ENCODE measurements at regions not wholly inside any gene's neighbourhood (a gene's known extent, or its start where the extent isn't known, plus 50 kb on each side); places are given as distances from the start of the nearest gene placed in this dataset.

DNA sequence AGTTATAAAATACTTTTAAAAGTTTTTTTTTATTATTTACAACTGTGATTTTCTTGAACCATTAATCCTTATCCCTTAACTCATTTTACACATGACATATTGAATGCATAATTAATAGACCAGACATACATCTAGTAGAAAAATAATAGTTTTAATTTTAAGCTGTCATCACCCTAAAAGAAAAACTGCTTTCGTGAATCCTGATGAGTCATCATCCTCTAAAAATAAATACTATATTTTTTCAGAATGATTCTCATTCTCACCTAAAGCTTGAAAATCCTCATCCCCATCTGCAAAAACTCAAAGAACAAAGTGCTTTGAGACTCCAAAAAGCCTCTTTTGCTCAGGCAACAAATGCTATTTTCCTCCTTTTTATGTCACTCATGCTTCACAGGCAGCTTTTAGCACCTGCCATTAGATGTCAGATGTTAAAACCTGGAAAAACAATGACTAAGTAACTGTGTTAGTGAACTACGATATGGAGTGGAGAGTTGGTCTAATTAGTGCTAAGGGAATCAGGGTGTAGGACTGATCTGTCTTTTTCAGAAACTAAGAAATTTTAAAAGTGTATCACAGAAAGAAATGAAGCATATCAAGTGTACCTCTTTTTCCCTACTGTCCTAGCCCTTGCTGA is 297.6 kb downstream of the TMX3 start:
- Histone ChIP-seq H3K27me3 (ENCODE audit: insufficient read depth, poor library complexity, severe bottlenecking) (no peaks in the 10 kb centered on the region), H3K4me3 (ENCODE audit: severe bottlenecking) (no peak overlapping the region), H3K27ac (ENCODE audit: poor library complexity, severe bottlenecking) (no peak overlapping the region), H3K36me3 (ENCODE audit: low read depth) (no peaks in the 10 kb centered on the region), H3K4me1 (ENCODE audit: insufficient read depth, poor library complexity, severe bottlenecking) (peaks cover 5% of the 10 kb centered on the region), H3K9me3 (ENCODE audit: severe bottlenecking) (no peaks in the 10 kb centered on the region)
- TF ChIP-seq, protein P1, sequence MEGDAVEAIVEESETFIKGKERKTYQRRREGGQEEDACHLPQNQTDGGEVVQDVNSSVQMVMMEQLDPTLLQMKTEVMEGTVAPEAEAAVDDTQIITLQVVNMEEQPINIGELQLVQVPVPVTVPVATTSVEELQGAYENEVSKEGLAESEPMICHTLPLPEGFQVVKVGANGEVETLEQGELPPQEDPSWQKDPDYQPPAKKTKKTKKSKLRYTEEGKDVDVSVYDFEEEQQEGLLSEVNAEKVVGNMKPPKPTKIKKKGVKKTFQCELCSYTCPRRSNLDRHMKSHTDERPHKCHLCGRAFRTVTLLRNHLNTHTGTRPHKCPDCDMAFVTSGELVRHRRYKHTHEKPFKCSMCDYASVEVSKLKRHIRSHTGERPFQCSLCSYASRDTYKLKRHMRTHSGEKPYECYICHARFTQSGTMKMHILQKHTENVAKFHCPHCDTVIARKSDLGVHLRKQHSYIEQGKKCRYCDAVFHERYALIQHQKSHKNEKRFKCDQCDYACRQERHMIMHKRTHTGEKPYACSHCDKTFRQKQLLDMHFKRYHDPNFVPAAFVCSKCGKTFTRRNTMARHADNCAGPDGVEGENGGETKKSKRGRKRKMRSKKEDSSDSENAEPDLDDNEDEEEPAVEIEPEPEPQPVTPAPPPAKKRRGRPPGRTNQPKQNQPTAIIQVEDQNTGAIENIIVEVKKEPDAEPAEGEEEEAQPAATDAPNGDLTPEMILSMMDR (IDR thresholded peaks at IDR 0.05; ENCODE audit: poor library complexity, severe bottlenecking), result no peak
- DNase-seq (ENCODE audit: low spot score) (no peak), ATAC-seq (ENCODE audit: low read depth) (0 out of 3 replicates have a peak, but pooled peaks have one; percentile 25)

DNA sequence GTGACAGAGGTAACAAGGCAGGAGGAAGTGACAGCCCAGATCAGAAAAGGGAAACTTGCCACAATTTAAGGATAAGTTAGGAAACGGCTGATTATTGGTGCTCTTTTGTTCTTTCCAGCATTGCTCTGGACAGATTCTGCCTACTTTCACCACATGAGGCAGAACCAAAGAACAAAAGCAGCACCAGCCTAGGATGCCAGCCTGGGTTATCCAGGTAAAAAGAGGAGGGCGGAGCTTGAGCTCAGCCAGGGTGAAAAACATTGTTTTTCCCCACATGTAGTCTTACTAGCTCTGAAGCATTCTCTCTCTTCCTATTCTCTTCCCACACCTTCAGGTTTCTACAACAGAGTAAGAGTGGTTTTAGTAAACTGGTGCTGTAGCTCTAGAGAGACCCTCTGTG is 300.5 kb downstream of the TMX3 start:
- no peaks in the 10 kb centered on the region for H3K9me3 ChIP-seq (ENCODE audit: severe bottlenecking)
- H3K4me3 ChIP-seq (ENCODE audit: severe bottlenecking), result no peak overlapping the region
- no peaks in the 10 kb centered on the region for H3K27me3 ChIP-seq (ENCODE audit: insufficient read depth, poor library complexity, severe bottlenecking)
- H3K4me1 ChIP-seq (ENCODE audit: insufficient read depth, poor library complexity, severe bottlenecking), result peaks cover 5% of the 10 kb centered on the region
- TF ChIP-seq, protein P1 (IDR thresholded peaks at IDR 0.05; ENCODE audit: poor library complexity, severe bottlenecking), result no peak
- DNase-seq (ENCODE audit: low spot score) (no peak), ATAC-seq (ENCODE audit: low read depth) (no peak)
- no peak overlapping the region for H3K27ac ChIP-seq (ENCODE audit: poor library complexity, severe bottlenecking)
- H3K36me3 ChIP-seq (ENCODE audit: low read depth), result no peaks in the 10 kb centered on the region

GRCh38 chr18:68409576-68409975 is 305.3 kb downstream of the TMX3 start:
- ATAC-seq (ENCODE audit: low read depth) (no peak), DNase-seq (ENCODE audit: low spot score) (no peak)
- Histone ChIP-seq H3K4me3 (ENCODE audit: severe bottlenecking) (no peak overlapping the region), H3K9me3 (ENCODE audit: severe bottlenecking) (no peaks in the 10 kb centered on the region), H3K4me1 (ENCODE audit: insufficient read depth, poor library complexity, severe bottlenecking) (no peaks in the 10 kb centered on the region), H3K36me3 (ENCODE audit: low read depth) (no peaks in the 10 kb centered on the region), H3K27ac (ENCODE audit: poor library complexity, severe bottlenecking) (no peak overlapping the region), H3K27me3 (ENCODE audit: insufficient read depth, poor library complexity, severe bottlenecking) (no peaks in the 10 kb centered on the region)
- TF ChIP-seq, protein P1 (IDR thresholded peaks at IDR 0.05; ENCODE audit: poor library complexity, severe bottlenecking), result no peak

GRCh38 chr18:68406761-68407160 is 308.1 kb downstream of the TMX3 start:
- DNase-seq (ENCODE audit: low spot score) (no peak), ATAC-seq (ENCODE audit: low read depth) (no peak)
- no peaks in the 10 kb centered on the region for H3K27me3 ChIP-seq (ENCODE audit: insufficient read depth, poor library complexity, severe bottlenecking)
- no peak overlapping the region for H3K27ac ChIP-seq (ENCODE audit: poor library complexity, severe bottlenecking)
- H3K36me3 ChIP-seq (ENCODE audit: low read depth), result no peaks in the 10 kb centered on the region
- H3K4me3 ChIP-seq (ENCODE audit: severe bottlenecking), result no peak overlapping the region
- no peaks in the 10 kb centered on the region for H3K4me1 ChIP-seq (ENCODE audit: insufficient read depth, poor library complexity, severe bottlenecking)
- TF ChIP-seq, protein P1 (IDR thresholded peaks at IDR 0.05; ENCODE audit: poor library complexity, severe bottlenecking), result no peak
- no peaks in the 10 kb centered on the region for H3K9me3 ChIP-seq (ENCODE audit: severe bottlenecking)

- Histone ChIP-seq H3K9me3 (ENCODE audit: severe bottlenecking) (no peaks in the 10 kb centered on the region), H3K27ac (ENCODE audit: poor library complexity, severe bottlenecking) (no peak overlapping the region), H3K27me3 (ENCODE audit: insufficient read depth, poor library complexity, severe bottlenecking) (no peaks in the 10 kb centered on the region), H3K4me1 (ENCODE audit: insufficient read depth, poor library complexity, severe bottlenecking) (no peaks in the 10 kb centered on the region), H3K36me3 (ENCODE audit: low read depth) (no peaks in the 10 kb centered on the region), H3K4me3 (ENCODE audit: severe bottlenecking) (no peak overlapping the region)
- TF ChIP-seq, protein P1 (IDR thresholded peaks at IDR 0.05; ENCODE audit: poor library complexity, severe bottlenecking), result no peak
- DNase-seq (ENCODE audit: low spot score), result no peak
- no peak for ATAC-seq (ENCODE audit: low read depth)
Measured at GRCh38 chr18:68402784-68403183, 312.1 kb downstream of the TMX3 start.

All from RWPE2 (cell line).